GM18519 (cell line): ENCODE measurements at regions not wholly inside any gene's neighbourhood (a gene's known extent, or its start where the extent isn't known, plus 50 kb on each side); places are given as distances from the start of the nearest gene placed in this dataset.
A peak's percentile ranks its signal among the peaks of the same experiment; 100 is the strongest.

Experiments used
- ATAC-seq: cut with Tn5 transposase; IDR thresholded peaks from one replicate; pipeline ENCODE4 v1.9.1; 2021; ENCODE audit warnings: mild to moderate bottlenecking, moderate library complexity; ENCODE audit not compliant: unreplicated experiment, low FRiP score

- peak; percentile 79 for ATAC-seq
Measured at GRCh38 chr9:89234205-89235067, 55.8 kb upstream of the SHC3 start.

DNA sequence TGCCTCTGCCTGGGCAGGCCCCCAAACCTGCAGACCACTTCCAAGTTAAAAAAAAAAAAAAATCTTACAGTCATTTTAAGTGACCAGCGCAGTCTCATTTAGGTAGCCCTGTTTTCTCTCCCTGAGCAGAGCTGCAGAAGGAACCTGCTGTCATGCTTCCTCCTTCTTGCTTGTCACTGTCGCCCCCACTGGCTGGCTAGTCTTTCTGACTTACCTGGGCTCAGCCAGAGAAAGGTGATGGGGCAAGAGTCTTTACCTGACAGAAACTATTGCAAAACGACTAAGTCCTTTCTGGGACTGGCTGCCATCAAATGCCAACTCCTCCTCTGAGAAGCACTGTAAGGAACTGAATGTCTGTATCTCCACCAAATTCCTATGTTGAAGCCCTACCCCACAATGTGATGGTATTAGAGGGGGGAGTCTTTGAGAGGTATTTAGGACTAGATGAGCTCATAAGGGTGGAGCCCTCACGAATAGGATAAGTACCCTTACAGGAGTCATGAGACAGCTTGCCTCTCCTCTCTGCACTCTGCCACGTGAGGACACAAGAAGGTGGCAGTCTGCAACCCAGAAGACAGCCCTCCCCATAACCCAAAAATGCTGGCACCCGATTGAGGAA is 58.4 kb upstream of the SHC3 start:
- no peak for ATAC-seq

DNA sequence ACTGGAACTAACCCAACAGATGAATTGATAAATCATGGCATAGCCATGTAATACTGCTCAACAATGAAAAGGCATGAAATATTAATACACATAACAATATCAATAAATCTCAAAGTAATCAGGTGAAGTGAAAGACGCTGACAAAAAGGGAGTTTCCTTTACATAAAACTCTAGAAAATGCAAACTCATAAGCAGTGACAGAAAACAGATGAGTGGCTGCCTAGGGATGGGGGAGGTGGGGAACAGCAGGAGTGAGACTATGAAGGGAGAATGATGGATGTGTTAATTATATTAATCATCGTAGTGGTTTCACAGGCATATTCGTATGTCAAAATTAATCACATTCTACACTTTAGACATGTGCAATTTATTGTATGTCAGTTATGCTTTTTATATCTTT is 59.8 kb upstream of the SHC3 start:
- no peak for ATAC-seq

DNA sequence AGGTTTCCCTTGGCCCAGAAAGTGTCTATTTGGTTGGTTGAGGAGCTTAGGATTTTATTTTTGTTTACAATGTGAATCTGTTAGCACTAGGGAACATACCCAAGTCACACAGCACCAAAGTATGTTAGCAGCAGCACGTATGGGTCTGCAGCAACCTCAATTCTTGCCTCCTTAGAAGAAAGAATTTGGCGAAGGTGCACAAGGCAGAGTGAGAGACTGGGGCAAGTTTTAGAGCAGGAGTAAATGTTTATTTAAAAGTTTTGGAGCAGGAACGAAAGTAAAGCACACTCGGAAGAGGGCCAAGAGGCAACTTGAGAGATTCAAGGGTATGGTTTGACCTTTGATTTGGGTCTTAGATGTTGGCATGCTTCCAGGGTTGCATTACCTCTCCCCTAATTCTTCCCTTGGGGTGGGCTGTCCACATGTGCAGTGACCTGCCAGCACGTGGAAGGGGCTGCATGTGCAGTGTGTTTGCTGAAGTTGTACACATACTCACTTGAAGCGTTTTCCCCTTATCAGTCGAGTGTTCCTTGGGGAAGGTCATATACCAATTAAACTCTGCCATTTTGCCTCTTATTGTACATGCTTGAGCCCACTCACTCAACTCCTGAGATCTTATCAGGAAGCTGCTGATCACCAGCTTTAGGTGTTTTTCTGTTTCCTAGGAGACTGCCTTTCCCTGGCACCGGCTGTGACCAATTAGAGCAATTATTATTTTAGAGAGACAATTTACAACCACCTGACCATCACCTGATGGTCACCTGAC is 64.9 kb upstream of the SHC3 start:
- ATAC-seq, result no peak

- ATAC-seq, result no peak
Measured at GRCh38 chr9:89246840-89247239, 64.2 kb upstream of the CKS2 start.

- ATAC-seq, result no peak
Measured at GRCh38 chr9:89247431-89248353, 63.3 kb upstream of the CKS2 start.

- no peak for ATAC-seq
Measured at GRCh38 chr9:89249001-89249400, 62.0 kb upstream of the CKS2 start.

DNA sequence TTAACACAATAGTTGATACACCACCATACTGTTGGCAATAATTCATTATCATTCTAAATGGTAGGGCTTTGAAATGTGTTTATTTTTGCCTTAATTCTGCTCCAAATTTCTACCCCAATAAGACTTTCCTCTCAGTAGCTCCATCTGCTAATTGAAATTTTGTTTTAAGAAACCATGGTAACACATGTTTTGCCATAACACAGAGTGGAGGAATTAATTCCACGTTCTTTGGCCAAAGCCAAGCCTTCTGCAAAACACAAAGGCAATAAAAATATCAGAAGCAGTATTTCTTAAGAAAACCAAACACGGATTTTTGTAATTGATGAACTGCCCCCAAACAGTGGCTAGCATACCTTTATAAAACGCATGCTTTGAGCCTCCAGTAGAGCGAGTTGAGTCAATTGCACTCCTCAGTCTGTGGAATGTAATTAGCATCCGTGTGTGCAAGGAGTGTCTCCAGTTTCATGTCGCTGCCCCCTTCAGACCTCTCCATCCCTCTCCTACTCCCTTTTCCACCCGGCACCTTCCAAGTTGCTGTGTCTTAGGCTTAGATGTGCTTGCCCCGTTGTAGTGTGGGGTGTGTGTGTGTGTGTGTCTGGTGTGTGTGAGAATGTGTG is 58.2 kb upstream of the CKS2 start:
- ATAC-seq, result no peak

- no peak for ATAC-seq
Measured at GRCh38 chr9:89254058-89254772, 56.8 kb upstream of the CKS2 start.

- ATAC-seq, result no peak
Measured at GRCh38 chr9:89254773-89255125, 56.2 kb upstream of the CKS2 start.

DNA sequence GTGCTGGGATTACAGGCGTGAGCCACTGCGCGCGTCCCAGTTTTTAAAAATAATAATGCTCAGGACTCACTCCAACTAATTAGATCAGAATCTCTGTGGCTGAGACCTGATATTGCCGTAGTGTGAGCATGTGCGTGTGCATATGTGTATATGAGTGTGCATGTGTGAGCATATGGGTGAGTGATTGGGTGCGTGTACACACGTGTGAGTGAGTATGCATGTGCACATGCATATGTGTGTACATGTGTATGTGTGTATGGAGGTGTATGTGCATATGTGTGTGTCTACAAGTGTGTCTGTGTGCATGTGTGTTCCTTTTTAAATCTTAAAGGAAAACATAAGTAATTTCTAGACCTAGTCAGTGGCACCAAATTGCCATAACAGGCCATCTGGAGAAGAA is 54.8 kb upstream of the CKS2 start:
- no peak for ATAC-seq

GRCh38 chr9:89256642-89257041 is 54.4 kb upstream of the CKS2 start:
- no peak for ATAC-seq

GRCh38 chr9:89260525-89260924 is 50.5 kb upstream of the CKS2 start:
- no peak for ATAC-seq
